T-helper 9 cell (primary cell): ENCODE measurements at regions not wholly inside any gene's neighbourhood (a gene's known extent, or its start where the extent isn't known, plus 50 kb on each side); places are given as distances from the start of the nearest gene placed in this dataset.
"Not testable (repeated sequence)": the region's sequence is repeated elsewhere in the genome, so short reads cannot be mapped to it uniquely, and the experiment has no call there.

Experiments used
- DNase-seq: peaks from one replicate; pipeline ENCODE4 v3.0.0-alpha.2; 2020

DNA sequence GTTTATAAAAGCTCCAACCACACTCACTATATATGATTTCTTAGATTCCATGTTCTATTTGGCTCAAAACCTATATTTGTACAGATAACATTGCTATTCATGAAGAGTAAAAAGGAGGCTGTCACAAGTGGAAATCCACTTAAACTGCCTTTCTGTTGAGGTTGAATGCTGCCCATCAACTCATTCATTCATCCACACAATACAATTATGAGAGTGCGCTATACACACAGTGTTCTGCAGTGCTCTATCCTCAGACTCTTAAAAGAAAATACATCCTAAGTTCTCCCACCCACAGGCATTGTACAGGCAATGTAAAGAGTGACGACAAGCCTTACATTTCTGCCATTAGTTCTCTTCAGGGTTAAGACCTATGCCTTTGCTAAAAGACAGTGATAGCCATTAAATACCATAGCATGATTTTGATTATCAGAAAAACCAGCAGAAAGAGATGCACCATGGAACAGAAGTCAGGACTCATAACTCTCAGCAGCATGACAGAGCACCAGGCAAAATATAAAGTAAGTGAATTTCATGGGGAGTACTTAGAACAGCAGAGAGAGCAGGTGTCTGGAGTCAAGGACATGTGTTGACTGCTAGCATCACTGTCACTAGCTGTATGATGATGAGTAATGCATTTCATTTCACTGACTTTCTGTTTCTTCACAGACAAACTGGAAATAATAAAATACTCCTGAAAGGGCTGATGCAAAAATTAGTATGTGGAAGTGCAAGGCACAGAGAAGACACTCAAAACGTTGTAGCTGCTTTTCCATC is 218.0 kb downstream of the RBM26 start:
- DNase-seq, result no peak

DNA sequence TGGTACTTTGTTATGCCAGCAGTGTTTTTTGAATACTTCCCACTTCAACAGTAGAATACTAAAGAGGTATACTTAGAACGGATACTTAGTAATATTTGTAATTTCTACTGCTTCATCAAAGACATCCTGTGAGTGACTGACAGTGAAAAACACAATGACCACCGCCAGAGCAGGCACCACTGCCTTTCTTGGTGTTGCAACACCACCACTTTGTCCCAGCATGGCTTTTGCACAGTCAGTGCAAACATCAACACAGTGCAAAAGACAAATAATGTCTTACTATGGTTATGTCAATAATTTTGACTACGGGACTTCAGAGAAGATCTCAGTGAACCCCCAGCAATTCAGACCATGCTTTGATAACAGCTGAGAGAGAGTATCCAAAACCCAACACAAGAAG is 220.5 kb downstream of the RBM26 start:
- no peak for DNase-seq

DNA sequence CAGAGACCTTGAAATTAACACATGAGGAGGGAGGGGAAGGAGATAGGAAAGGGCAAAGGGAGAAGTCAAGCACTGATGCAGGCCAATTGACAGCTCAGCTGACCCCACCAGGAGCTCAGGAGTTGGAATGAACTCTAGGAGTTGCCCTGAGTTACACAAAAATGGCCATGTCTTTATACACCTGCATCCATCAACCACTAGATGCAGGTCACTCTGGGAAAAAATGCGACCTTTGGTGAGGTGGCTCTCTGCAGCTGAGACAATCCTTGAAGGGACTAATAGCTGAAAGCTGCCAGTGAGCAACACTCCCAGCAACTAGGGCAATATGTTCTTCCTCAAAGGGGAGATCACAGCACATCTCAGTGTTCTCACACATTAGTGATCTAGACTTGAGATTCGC is 222.8 kb downstream of the RBM26 start:
- no peak for DNase-seq

DNA sequence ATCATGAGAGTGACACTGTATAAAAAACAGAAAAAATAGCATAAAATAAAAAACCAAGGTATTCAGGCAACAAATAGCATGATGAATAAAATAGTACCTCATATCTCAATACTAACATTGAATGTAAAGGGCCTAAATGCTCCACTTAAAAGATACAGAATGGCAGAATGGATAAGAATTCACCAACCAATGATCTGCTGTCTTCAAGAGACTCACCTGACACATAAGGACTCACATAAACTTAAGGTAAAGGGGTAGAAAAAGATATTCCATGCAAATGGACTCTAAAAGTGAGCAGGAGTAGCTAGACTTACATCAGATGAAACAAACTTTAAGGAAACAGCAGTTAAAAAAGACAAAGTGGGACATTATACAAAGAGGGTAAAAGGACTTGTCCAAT is 232.4 kb downstream of the RBM26 start:
- DNase-seq, result not testable (repeated sequence)

DNA sequence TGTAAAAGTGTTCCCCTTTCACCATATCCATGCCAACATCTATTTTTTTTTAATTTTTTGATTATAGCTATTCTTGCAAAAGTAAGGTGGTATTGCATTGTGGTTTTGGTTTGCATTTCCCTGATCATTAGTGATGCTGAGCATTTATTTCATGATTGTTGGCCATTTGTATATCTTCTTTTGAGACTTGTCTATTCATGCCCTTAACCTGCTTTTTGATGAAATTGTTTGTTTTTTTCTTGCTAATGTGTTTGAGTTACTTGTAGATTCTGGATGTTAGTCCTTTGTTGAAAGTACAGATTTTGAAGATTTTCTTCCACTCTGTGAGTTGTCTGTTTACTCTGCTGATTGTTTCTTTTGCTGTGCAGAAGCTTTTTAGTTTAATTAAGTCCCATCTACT is 233.1 kb downstream of the RBM26 start:
- DNase-seq, result not testable (repeated sequence)

DNA sequence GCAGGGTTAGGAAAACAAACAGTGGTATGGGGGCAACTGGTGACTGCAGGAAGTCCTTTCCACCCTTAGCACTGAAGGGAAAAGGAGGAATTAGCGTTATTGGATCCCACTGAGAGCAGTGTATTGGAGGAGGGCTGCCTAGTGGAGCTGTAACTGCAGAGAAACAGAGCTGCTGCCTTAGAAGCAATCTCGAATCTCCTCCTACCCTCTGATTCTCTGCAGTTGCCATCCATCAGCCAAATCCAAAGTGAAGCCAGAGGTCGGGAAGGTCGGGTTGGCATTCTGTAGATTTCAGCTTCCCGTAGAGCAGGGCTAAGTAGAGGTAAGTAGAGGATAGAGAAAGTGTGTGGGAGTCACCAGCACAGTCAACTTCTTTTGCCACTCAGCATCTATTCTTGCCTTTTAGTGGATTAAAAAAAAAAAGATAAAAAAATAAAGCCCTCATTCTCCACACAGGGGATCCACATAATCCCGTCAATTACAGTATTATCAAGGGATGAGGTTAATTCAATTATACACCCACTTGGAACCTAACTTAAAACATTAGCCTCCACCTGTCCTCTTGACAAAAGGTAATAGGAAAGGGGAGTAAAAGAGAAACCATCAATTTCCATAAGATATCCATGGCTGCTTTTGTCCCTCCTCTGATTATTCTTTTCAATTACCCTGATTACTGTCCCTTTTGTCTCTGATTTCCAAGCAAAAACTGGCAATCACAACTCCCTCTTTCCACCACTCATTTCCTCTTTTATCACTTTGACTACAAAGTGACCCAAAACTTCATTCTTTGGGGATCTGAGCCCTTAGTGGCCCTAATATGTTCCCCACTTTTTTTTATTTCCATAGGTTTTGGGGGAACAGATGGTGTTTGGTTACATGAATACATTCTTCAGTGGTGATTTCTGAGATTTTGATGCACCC is 234.7 kb downstream of the RBM26 start:
- DNase-seq, result no peak

DNA sequence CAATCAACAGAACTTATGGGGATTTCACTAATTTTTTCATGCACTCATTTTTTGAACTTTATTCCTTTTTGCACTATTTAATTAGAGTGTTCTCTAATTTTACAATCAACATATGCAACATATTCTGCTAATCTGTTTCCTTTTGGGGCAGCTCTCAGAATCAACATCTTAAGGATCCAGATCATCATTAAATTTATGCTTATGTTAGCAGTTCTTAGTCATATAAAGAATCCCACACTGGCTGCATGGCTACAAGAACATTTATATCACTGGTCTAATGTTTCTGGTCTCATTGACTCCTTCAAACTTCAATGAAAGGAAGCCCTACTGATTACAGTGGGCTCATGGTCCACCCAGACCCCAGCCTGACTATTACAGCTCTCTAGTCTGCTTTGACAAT is 245.2 kb downstream of the RBM26 start:
- DNase-seq, result no peak

DNA sequence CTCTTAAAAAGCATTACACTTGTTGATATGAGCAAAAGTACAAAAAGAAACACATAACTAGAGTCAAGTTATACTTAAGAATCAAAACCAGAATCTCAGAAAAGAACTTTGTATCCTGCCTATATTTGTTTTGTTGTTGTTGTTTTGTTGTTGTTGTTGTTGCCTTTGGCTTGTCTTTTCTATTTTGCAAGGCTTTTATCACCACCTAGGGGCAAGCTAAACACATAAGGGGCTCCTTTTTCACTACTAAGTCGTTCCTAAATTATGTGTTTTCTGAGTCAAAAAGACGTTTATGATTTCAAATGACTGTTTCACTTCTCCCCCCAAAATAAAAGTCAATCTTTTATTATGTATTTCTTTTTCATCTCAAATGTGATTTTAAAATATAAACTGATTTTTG is 250.2 kb downstream of the RBM26 start:
- no peak for DNase-seq

DNA sequence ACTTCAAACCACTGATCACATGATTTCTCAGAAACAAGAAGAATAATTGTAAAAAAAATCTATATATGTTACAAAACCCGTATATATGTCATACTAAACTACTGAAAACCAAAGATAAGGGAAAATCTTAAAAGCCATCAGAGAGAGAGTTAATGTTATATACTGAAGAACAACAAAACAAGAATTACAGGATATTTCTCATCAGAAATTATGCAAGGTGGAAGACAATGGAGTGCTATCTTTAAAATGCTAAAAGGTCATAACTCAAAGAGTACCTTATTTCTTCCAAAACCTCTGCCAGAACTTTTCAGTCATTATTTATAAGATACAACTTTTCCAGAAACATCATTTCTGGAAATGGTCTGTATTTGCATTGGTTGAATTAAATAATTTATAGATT is 256.8 kb downstream of the RBM26 start:
- no peak for DNase-seq

DNA sequence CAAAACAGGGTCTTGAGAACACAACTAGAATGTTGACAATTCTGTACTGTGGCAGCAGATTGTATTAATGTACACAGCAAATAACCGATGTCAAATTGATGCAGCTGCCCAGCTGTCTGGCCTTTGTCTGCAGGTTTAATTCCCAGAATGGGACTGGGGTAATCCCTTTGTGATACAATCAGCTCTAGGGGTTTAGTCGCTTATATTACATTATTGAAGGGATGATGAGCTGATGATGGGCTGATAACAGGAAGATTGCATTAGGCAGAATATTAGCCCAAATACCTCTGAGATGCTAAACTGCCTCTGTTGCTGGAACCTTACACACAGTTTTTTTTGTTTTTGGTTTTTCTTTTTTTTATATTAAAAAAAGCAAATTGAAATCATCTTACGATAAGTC is 265.0 kb downstream of the RBM26 start:
- DNase-seq, result no peak

DNA sequence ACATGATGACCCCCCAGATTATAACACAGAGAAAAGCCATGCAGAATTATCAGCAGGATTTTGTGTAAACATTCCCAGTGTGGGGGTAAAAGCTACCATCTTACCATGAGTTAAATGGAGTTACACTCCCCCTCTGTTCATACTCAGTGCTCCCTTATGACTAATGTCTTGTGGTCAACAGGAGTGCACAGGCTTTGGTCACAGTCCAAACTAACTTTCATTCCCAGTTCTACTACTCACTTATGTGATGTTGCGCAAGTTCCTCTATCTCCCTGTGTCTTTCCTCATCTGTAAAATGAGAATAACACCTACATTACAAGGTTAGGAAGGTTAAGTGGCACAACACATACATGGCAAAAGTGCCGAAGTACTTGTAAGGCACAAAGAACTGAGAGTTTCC is 277.9 kb downstream of the RBM26 start:
- DNase-seq, result no peak

DNA sequence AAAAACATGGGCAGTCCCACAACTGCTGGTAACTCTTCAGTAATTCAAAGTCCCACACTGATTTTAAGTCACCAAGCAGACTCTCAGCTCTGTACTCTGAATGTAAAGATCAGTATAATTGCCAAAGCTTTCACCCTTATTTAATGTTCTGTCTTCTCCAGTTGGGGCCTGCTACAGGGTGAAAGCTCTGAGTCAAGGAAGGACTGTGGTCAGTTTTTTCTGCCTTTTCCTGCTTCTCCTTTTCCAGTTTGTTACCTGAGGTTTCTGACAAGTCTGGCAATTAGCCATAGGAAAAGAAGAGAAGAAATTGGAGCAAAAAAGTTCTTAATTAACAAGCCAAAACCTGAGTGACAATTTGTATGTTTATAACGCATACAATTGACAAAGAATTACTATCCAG is 279.3 kb downstream of the RBM26 start:
- no peak for DNase-seq

DNA sequence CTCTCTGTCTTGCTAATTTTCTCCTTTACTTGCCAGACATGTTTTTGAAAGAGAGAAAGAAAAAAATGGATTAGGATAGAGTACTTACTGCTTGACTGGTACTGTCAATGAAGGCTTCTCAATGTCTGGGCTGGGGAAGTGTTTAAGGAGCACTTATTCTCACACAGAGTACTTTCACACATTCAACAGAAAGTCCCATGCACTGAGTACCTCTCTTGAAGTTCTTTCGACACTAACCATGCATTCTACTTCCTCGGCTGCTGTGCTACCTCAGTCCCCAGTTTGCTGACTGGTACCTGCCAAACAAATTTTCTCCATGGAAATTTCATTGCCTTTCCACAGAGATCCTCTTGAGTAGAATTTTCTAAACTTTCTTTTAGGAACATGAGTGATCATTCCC is 281.9 kb downstream of the RBM26 start:
- no peak for DNase-seq

DNA sequence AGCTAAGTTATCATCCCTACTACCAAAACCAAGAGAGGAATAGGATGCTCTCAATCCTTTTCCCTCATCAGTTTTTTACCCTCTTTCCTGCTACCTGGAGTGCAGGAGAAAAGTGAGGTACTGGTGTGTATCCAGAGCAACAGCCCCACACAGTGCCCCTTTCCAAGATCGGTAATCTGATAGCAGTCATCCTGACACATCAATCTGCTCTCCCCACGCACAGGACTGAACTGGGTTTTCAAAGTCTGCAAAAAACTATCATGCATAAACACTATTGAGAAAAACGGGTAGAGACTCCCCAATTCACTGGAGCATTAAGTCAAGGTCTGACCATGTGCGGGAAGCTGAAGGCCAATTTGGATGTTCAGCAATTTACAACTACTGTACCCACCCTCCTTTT is 284.8 kb downstream of the RBM26 start:
- DNase-seq, result no peak

DNA sequence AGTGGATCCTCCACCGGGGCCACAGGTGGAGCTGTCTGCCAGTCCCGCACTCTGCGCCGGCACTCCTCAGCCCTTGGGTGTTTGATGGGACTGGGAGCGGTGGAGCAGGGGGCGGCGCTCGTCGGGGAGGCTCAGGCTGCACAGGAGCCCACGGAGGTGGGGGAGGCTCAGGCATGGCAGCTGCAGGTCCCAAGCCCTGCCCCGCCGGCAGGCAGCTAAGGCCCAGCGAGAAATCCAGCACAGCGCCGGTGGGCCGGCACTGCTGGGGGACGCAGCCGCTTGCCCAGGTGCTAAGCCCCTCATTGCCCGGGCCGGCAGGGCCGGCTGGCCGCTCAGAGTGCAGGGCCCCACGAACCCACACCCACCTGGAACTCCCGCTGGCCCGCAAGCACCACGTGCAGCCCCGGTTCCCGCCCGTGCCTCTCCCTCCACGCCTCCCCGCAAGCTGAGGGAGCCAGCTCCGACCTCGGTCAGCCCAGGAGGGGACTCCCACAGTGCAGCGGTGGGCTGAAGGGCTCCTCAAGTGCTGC is 286.4 kb downstream of the RBM26 start:
- no peak for DNase-seq

DNA sequence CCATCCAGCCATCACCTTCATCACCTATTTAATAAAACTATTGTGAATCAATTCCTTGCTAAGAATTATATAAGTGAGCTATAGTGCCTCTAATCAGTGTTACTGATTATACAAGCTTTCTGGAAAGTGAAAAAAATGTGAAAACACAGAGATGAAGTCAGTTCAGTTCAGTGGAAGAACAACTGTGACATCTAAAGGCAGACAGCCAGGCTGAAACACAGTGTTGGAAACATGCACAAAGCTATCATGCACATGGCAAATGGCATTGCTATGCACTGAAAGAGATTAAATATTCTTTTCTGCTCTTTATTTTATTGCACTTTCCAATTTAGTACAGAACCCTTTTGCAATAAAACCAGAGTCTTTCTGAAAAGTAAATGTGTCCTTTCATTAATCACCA is 294.0 kb downstream of the RBM26 start:
- DNase-seq, result no peak

DNA sequence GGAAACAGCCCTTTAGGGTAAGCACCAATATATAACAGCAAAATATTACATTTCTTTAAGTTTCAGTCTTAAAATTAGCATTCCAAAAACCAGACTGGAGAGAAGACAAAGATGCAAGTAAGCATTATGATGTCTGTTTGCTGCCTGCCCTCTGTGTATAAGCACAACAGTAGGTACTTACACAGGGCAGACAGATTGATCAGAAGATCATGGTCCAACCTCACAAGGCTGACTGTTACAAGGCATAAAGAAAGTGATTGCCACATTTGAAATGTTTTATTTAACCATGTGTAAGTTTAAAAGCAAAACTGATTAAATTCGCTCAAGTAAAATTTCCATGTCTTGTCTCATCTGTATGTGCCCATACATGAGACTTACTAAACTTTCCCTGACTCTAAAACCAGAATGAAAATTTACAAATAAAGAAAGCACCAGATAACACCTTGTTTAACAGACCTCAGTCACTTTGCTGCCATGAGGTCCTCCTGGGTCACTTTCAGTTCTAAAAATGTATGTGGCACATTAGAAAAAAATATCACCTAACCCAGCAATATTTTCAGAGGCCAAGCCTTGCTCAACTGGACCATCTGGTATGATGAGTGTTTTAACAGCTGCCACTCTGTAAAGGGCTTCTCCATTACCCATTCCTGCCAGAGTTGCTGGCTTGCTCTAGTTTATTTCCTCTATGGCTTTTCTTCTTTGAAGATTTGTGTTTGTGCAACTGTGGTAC is 297.0 kb downstream of the RBM26 start:
- DNase-seq, result no peak

DNA sequence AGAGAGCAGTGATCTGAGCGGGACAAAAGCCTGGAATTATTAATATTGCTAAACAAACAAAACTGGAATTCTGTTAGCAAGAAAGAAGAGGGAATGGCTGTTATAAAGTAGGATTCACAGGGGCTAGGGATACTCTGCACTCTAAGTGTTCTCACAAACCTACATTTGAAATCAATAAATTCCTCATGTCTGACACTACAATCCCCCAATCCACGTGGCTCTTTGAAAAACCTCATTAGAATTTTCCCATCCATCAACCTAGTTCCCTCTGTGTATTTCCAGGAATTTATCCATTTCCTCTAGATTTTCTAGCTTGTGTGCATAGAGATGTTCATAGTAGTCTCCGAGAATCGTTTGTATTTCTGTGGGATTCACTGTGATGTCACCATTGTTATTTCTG is 307.5 kb downstream of the RBM26 start:
- DNase-seq, result no peak

DNA sequence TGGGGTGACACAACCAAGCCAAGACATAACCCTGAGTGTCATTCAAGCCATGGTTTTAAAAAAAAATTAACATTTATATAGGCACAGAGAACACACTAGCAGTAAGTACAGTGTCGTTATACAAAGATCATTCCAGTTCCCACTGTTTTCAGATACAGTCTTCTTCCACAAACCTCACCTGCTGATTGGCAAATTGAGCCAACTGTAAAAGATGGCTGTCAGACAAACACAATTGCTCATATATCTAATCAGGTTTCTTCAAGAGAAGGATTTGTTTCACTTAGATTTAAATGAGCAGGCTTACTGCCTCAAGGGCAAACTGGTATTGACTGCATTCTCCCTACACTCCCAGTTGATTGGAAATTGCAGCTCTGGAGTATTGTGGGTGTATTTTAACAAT is 308.9 kb downstream of the RBM26 start:
- DNase-seq, result no peak

DNA sequence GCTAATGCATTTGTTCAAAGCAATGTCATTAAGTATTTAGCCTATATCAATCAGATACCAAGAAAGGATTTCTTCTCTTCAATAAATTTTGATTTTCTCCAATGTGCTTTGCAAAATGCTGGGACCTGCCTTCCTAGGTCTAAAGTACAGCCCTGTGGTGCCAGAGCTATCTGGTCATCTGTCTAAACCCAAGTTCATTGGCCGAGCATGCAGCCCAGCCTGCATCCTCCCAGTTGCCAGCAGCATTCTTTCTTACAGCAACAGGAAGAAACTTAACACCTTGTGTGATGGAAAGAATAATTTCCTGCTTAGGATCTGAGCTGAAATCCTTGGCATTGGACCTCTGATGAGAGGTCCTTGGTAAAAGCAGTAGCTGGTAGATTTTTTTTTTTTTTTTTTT is 310.0 kb downstream of the RBM26 start:
- DNase-seq, result no peak

DNA sequence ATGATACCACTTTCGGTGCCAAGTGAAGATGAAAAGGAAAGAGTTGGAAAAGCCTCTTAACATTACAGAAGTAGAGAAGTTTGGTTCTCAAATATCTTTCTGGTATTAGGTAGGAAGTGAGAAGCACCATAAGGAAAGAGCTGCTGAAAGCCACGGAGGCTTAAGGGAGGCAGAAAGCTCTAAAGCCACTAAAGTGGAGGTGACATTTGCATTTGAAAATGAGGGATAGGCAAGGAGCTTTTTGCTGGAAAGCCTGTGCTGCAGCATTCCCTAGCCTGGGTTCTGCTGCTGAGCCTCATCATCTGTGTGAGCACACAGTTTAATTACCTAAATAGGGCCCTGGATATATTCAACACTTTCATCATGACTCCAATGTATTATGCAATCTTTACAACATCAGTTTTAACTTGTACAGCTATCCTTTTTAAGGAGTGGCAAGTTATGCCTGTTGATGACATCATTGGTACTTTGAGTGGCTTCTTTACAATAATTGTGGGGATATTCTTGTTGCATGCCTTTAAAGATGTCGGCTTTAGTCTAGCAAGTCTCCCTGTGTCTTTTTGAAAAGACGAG is 315.4 kb downstream of the RBM26 start:
- DNase-seq, result no peak

DNA sequence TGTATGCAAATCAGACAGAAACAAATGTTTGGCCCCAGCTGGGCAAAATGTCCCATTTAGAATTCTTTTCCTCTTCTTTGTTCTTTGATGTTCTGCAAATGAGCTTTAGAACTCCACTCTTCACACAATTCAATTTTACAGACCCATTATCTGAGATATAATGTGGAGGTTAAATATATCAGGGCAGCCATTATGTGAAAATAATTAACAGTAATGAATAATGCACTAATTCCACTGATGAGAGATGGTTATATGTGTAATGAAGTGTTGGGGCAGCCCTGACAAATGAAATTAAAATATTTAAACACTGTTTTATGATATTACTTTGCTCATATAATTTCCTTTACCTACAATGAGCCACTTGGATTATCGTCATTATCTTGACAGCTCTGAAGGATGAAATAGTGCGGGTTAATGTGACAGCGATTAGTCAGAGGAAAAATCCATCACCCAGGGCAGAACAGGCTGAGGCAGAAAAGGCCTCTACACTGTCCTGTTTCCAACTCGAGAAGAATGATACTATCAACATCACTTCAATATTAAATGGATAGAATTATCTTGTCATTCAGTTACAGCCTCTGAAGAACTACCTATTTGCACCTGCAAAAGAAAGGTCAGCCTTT is 321.1 kb downstream of the RBM26 start:
- DNase-seq, result no peak
